NCI-H1417 (cell line): ENCODE measurements at regions not wholly inside any gene's neighbourhood (a gene's known extent, or its start where the extent isn't known, plus 50 kb on each side); places are given as distances from the start of the nearest gene placed in this dataset.
A peak's percentile ranks its signal among the peaks of the same experiment; 100 is the strongest.

Source experiments
- DNase-seq, 3 experiments: peaks; one replicate each; lab custom pipeline; 2025; lab: John Stamatoyannopoulos, UW

DNA sequence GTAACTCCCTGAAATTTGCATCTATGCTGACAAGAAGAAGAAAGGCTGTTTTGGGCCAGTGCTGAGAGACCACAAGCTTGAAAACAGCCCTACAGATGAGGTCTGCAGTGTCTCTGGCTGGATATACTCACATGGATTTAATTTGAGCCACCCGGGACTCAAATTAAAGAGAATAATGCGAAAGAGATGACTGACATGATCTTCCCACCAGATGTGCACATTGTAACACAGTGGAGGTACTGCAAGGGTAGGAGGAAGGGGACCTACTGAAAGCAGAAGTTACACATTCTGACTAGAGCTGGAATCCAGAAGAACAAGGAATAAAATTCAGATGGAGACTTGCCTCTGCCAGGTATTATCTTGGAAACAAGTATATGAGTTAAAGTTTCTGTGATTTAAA lies 728.3 kb upstream of the SGO1 start:
- DNase-seq, result no peak

DNA sequence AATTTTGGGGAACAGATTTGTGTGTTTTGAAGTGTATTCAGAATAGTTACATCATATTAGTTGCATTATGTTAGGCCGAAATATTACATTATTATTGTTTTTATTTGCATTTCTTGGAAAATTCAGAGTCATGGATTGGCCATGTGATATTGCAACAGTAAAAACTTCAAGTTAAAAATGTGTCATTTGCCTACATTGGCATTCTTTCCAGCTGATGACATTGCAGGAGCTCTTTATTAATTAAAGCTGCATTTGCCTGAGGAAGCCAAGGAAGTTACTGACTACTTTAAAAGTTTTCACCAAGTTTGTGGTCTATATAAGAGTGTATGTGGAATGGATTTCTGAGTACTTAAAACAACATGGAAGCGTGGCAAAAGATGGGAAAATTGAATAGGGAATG lies 726.4 kb upstream of the SGO1 start:
- DNase-seq, result no peak

DNA sequence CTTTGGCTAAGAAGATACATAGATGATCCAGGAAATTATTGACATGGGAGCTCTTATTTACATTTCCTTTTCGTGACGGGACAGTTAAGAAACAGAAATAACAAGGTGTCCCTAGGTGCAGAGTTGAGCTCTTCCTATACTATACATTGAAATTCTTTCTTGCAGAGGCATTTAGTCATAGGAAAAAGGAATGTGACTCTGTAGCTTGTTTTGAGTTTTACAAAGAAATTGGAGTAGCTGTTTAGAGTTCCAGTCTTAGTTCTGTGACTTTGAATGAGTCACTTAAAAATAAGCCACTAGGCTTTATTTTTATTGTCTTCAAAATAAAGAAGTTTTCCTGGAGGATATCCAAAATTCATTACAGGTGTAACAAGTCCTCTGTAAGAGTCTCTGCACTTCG lies 723.5 kb upstream of the SGO1 start:
- DNase-seq, result no peak

DNA sequence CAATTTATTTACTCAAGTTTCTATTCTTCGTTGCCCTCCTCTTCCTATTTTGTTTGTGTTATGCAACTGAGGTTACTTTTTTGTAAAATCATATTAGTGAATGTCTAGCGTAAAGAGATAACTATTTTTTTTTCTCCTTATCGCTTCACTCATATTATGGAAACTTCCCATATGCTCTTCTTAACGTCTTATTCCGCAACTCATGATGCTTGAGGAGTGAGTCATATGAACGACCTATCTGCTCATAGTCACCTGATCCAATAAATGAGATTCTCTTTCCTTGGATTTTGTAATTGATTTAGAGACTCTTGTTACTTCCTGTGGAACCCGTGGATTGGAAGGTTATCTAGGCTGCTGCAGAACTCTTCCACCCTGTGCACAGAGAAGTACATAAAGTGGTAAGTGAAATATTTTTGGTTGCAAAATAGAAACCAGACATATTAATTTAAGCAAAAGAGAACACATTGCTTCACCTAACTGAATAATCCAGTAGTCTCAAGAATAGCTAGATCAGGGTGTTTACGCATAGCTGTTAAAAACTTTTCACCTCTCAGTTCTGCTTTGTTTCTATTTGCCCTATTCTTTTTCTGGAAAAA lies 719.3 kb upstream of the SGO1 start:
- DNase-seq, result no peak

DNA sequence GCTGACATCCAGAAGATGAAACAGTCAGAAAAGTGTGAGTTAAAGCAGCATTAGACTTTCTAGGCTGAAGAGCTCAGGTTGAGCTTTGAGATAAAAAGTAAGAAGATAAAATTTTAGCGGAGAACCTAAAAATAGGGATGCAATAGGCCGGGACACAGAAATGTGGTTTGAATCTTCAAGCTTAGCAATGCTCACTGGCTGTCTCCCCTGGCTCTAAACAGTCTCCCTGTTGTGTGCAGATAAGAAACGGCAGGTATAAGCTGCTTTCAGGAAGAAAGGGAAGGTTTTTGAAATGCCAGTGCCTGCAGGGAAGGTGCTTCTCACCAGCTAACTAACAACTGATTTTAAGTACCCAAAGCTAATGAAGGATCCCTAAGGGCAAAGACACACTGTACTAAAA lies 718.7 kb upstream of the SGO1 start:
- DNase-seq, result no peak

DNA sequence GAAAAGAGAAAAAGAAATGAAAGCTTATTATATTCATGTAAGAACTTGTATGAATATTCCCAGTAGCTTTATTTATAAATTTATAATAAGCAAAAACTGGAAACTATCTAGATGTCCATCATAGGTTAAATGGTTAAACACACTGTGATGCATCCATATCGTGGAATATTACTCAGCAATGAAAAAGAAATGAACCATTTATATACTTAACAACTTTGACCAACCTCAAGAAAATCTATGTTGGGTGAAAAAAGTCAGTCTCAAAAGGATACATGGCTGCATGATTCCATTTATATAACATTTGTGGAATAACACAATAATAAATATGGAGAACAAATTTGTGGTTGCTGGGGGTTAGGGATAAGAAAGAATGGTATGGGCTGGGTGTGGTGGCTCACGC lies 713.0 kb upstream of the SGO1 start:
- no peak for DNase-seq

DNA sequence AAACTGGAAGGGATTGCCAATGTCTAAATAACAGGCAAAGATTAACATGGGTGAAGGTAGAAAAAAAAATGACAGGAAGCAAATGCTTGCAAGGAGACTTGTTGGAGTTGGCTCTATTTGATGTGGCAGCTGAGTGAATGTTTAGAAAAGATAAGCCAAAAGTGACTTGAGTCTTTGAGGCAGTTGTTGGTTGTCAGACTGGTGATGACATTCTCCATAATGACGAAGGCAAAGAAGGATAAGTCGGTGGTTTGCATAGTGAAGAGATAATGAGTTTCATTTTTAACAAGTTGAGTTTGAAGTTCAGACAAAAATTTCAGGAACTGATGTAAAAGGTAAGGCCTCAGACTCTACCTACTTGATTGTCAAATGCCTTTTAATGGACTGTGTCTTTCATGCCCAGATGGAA lies 704.1 kb upstream of the SGO1 start:
- DNase-seq, result no peak

DNA sequence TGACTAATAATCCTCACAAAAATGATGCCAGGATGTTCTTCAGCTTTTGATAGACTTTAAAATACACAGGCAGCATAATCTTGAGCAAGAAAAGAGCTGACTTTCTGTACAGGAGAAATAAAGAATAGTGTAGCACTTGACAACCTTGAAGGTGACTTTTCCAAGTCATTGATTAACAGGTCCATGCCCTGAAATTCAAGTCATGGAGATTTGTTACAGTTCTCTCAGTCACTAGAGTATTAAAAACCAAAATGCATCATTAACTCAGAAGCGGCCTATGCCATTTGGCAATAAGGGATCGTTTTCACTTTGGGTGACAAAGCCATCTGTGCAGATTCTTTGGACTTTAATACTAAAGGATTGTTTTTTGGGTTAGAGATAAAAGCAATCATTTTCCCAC lies 692.7 kb upstream of the SGO1 start:
- DNase-seq, result no peak

DNA sequence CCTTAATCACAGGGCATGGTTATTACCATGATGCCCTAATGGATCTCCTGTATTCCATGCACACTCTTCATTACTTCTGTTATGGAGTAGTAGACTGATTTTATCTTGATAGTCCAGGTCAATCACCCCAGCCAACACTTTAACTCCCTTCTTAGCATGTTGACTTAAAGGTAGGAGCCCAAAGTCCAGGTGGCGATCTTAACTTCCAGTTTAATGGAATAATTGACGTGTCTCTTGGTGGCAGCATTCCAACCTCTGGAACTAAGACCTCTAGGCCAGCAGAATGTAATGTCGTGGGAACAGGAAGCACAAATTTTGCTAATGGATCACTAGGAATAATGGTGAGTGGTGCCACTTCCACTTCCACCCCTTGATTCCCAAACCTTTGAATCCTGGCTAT lies 687.2 kb upstream of the SGO1 start:
- DNase-seq, result no peak

DNA sequence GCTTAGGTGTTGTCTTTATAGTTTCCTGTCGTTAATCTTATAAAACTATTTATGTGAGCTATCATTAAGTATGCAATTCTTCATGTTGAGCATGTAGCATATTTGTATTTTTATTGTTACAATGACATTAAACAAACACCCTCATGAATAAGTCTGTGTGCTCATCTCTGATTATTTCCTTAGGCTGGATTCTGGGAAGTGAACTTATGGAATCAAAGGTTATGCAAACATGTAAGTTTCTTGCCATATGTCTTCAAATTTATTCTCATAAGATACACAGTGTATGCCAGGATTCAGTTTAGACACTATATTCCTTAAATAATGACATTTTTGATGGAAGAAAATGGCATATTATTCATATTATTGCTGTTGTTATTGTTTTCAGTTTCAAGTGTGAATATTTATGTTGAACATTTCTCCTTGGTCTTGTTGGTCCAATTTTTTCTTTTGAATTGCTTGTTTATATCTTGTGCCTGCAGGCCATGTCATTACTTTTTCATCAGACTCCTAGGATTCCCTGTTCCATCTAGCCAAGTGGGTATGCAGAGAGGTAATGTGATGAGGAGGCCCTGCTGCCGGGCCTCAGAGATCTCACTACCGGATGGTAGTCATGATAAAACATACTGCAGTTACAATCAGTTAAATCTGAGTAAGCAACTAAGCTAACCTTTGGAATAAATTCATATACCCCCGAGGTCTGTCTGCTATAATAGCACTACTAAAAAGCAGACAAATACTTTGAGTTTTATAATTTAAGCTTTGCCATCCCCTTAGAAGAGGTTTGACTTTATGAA lies 684.3 kb upstream of the SGO1 start:
- peak in 1 of 3 experiments; percentile 17 for DNase-seq

DNA sequence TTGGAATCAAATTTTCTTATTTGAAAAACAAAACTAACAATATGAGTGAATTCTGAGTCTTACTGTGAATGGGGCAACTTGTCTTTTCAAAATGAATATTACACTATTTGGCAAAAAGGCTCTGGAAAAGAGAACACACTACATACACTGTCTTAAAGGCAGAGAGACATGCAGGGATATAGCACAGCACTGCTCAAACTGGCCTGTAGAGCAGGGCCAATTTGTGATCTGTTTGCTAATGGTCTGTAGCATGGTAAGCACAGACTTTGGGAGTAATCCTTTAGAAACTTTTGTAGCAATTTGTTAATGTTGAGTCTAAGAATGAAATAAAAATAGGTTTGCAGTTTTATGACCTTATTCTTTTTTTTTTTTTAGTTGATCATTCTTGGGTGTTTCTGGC lies 679.8 kb upstream of the SGO1 start:
- DNase-seq, result no peak

DNA sequence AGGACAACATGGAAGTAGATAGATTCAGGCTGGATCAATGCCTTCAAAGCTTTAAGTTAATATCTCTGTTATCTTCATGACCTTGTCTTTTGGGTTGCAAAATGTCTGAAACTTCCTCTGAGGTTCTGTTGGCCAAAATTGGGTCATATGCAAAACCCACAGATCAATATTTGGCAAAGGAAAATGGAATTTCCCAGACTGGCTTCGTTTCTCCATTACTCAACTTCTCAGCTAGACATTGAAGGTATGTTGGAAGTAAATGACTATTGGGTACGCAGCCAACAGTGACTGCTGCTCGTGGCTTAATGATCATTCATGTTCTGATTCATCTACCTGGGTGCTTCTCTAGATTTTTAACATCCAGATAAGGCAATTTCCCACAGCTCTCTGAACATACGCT lies 675.4 kb upstream of the SGO1 start:
- no peak for DNase-seq

DNA sequence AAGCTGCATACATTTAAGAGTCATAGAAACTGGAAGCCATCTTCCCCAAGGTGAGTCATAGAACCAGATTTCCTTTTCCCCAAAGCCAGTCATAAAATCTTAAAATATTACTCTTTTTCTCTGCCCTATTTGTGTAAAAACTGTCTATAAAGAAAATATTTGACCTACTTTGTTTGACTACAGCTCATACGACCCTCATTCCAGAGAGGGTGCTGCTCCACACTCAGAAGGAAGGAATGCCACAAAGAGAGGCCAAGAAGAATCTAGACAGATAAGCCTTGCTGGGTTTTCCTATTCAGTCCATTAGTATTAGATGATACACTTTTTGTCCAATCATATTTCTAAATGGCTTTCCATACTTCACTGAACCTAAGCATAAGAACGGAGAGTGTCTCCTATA lies 671.6 kb upstream of the SGO1 start:
- DNase-seq, result no peak

DNA sequence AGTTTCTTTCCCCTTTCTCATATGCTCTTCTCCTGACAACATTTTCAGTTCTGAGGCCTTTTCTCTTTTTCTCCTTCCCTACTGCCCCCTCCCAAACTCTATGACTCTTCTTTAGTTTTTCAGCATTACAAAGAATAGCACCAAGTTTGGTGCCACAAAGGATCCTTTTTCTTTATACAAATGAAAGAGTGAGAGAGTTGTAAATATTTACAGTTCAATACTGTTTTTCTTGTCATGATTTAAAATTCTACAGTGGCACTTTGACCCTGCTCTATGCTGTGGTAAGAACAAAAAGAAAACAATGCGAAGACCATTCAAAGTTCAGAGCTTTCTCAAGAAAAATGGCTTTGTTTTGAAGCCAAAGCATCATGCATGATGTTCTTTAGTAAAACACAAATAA lies 667.9 kb upstream of the SGO1 start:
- no peak for DNase-seq

DNA sequence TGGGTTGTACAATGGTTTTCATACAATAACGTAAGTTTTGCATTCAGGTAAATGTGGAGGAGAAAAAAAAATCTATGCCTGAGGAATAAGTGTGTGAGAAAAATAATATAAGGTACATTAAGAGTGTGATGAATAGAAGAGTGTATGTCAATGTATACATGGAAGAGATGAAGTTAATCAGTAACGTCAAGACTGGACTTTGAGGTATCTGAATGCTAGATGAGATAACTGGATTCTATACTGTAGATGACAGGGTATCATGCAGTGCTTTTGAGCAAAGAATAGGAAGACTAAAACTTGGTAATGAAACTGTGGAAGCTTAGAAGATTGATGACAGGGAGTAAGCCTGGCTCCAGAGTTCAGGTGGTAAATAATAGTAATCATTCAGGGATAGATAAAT lies 666.7 kb upstream of the SGO1 start:
- no peak for DNase-seq

DNA sequence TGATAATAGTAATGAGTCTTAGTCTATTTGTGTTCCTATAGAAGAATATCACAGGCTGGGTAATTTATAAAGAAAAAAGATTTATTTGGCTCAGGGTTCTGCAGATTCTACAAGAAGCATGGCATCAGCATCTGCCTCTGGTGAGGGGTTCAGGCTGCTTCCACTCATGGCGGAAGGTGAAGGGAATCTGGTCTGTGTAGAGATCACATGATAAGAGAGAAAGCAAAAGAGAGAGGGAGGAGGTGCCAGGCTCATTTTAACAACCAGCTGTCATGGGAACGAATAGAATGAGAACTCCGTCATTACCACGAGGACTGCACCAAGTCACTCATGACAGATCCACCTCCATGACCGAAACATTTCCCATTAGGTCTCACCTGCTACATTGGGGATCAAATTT lies 664.0 kb upstream of the SGO1 start:
- DNase-seq, result peak in 2 of 3 experiments; percentile 17 to 24

DNA sequence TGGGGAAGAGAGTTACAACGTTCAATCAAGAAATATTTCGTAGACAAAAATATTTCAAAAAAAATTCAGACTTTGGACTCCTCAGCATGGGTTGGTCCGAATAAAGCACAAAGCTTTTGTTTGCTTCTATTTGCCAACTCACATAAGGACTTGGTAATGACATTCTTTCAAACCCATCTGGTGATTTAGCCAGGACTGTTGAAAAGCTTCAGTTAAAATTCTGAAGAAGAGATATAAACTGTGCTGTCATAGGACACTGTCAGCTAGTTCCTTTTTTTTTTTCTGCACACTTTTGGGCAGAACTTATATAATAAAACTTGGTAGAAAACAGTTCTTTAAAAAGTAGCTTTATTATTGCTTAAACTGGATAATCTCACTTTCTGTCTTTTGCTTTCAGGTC lies 660.8 kb upstream of the SGO1 start:
- no peak for DNase-seq

DNA sequence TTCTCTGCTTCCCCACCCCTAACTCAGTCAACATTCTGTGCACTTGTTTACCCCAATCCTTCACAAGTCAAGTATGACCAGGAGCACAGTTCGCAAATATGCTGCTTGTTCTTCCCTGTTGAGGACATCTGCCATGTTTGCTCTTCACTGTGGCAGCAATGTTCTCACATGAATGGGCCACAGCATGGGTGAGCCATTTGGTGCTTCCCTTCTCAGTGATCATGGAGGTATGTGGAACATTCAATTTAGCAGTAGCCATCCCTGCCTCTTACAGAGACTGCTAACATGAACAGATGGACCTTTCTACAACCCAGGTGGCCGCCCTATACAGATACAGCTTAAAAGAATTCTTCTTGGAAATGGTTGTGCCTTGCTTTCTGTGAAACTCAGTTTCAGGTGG lies 660.1 kb upstream of the SGO1 start:
- DNase-seq, result no peak

DNA sequence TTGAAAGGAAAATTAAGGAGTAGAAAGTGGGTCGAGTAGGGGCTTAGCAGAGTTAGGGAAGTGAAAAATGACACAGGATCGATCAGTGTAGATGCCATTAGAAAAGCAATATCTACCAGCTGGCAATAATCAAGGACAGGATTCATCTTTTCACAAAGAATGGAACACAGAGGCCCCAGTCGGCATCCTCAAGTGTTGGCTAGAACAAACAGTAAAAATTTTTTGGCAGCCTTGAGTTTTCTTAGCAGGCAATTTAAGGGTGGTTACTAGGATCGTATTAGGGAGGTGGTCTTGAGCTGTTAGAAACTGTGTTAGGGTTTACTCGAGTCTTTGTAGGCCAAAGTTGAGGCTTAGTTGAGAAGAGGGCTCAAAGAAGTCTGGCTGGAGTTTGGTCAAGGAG lies 658.8 kb upstream of the SGO1 start:
- no peak for DNase-seq

DNA sequence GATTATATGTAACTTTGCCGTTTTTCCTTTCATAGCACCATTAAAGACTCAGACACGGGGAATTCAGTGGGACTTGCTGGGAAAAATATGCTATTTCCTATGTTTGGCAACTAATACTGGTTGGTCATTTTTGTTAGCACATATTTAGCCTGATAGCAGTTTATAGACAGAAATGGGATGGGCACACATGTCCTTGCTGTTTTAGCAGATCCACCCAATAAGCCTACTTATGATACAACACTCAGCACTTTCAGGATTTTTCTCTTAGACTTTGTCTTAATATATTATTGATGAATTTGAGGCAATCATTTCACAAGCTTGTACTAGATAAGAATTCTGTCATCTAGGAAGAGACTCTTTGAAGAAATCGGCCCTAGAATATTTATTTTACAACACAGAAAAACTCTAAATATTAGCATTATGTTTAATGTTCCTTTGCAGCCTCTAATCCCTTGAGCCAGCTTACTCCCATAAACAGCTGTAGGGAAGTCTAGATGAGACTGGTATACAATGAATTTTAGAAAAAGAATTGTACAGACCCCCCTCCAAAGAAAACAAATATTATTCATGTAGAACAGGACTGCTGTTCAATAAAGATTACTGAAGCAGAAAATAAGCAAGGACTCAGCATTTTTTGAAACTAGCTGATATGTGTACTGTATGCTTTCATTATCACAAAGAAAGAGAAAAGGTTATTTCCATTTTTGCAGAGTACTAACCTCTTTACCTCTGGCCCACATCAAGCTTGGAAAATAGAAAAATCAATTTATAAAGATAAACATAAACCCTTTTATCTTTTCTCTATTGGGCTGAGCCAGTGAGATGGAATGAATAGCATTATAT lies 656.8 kb upstream of the SGO1 start:
- peak in 1 of 3 experiments; percentile 16 for DNase-seq

DNA sequence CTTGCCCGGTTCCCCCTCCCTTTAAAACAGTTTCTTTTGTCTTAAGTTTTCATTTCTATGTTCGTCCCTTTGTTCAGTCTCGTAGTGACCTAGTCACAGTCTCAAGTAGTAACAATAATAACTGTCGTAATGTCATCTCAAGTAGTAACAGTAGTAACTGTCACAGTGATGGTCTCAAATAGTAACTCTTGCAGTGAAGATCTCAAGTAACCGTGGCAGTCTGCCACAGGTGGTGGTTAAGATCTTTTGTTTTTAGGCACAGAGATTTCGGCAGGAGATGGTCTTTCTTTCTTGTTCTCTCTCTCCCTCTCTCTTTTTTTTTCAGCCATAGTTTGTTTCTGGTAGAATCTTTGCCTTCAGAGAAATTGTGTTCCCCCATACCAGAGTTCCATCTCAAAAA lies 656.0 kb upstream of the SGO1 start:
- no peak for DNase-seq

DNA sequence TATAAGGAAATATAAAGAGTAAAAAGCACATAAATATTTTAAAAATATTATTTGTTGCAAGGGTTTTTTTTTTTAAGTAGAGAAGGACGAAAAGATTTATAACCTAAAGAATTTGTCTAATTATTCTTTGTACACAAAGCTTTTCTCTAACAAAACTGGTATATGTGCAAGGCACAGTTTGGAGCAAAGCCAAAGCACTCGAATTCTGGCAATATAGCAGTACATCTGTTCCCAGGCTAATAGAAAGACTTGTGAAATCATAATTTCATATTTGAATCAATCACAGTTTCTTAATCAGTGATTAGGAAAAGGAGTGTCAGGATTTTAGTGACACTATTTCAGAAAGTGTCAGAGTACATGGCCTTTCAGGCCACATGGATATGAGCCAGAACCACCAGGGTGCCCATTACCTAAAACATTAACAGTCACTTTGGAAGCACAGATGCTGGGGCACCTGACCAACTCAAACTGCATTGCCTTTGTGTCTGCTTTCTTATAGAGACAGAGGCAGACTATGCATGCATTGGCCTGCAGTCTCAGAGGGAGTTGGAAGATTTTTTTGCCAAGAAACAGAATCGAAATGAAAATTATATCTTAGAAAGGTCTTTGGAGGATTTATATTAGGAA lies 651.8 kb upstream of the SGO1 start:
- DNase-seq, result peak; percentile 29 to 85 (median 49)

DNA sequence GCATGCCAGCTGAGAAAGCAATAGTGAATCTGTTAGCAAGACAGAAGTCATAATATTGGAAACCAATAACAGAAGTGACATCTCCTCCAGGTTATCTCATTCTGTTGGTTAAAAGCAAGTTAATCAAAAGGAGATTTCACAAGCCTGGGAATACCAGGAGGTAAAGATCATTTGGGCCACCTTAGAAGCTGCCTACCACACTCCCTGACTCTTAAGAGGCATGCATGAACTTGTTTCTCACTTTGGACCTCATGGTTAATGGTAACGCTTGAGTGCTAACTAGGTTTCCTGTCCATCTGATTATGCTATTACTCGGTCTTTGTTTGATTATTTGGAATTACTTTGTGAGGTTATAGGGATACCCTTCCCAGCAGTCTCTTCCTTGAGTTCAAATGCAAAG lies 650.8 kb upstream of the SGO1 start:
- peak in 1 of 3 experiments; percentile 14 for DNase-seq
